ENCODE measurements at regions not wholly inside any gene's neighbourhood (a gene's known extent, or its start where the extent isn't known, plus 50 kb on each side); places are given as distances from the start of the nearest gene placed in this dataset.

DNA sequence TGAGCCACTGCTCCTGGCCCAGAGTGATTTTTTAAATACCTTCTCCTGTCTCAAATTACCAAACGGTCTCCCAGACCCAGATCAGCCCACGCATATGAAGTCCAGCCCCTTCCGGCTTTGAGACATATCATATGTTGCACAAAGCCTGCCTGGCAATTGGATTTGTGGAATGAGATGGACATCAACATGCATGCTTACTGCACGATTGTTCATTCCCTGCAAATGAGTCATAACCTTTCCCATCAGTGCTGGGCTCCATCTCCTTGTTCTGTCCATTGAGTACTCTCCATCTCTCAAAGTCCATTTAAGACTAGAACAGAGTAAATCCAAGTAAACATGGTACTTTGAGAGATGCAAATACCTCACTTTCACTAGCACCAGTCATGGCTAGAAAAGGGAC is 612.2 kb upstream of the USP24 start:
- H3K27ac ChIP-seq (ENCODE audit: low read depth, low read length, poor library complexity, severe bottlenecking): no peak overlapping the region
- no peaks in the 10 kb centered on the region for H3K9me2 ChIP-seq (ENCODE audit: insufficient read depth, low read length)
- intact Hi-C loops (cut with micrococcal nuclease; ENCODE audit: unreplicated experiment): no loop called here
- ChIA-PET POLR2A (interaction anchor here (0.8 kb wide), 1 partner anchor 8 kb away, joined by 3 read pairs; no protein-coding TSS in a partner anchor), CTCF (ENCODE audit: unreplicated experiment) (no interaction called here)
- no peak for DNase-seq (ENCODE audit: low spot score)
- H4K20me1 ChIP-seq (ENCODE audit: insufficient read depth, low read length): no peaks in the 10 kb centered on the region
- H2AFZ ChIP-seq (ENCODE audit: low read length): no peak overlapping the region
- no peak overlapping the region for H3K4me3 ChIP-seq (ENCODE audit: low read depth, low read length, poor library complexity, severe bottlenecking)
- no peaks in the 10 kb centered on the region for H3K4me1 ChIP-seq (ENCODE audit: insufficient read depth, low read length, poor library complexity, severe bottlenecking)
- H3K36me3 ChIP-seq (ENCODE audit: insufficient read depth, low read length): no peaks in the 10 kb centered on the region
- no peak overlapping the region for H3K4me2 ChIP-seq (ENCODE audit: low read length)
- TF ChIP-seq, protein P1, sequence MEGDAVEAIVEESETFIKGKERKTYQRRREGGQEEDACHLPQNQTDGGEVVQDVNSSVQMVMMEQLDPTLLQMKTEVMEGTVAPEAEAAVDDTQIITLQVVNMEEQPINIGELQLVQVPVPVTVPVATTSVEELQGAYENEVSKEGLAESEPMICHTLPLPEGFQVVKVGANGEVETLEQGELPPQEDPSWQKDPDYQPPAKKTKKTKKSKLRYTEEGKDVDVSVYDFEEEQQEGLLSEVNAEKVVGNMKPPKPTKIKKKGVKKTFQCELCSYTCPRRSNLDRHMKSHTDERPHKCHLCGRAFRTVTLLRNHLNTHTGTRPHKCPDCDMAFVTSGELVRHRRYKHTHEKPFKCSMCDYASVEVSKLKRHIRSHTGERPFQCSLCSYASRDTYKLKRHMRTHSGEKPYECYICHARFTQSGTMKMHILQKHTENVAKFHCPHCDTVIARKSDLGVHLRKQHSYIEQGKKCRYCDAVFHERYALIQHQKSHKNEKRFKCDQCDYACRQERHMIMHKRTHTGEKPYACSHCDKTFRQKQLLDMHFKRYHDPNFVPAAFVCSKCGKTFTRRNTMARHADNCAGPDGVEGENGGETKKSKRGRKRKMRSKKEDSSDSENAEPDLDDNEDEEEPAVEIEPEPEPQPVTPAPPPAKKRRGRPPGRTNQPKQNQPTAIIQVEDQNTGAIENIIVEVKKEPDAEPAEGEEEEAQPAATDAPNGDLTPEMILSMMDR (conservative IDR thresholded peaks at IDR 0.05; ENCODE audit: low read length): no peak
- TF ChIP-seq EZH2phosphoT487 (IDR thresholded peaks at IDR 0.05; ENCODE audit: borderline replicate concordance, low read depth, low read length): no peak
- no peaks in the 10 kb centered on the region for H3K9me3 ChIP-seq (ENCODE audit: low read length)
- H3K79me2 ChIP-seq (ENCODE audit: insufficient read depth, low read depth, low read length): no peaks in the 10 kb centered on the region
- BruUV-seq (replicated peaks): no TSS peak

GRCh38 chr1:55826381-55827080 is 611.4 kb upstream of the USP24 start:
- intact Hi-C loops (cut with micrococcal nuclease; ENCODE audit: unreplicated experiment): no loop called here
- Histone ChIP-seq H2AFZ (ENCODE audit: low read length) (no peak overlapping the region), H3K4me1 (ENCODE audit: insufficient read depth, low read length, poor library complexity, severe bottlenecking) (no peaks in the 10 kb centered on the region), H3K9me3 (ENCODE audit: low read length) (no peaks in the 10 kb centered on the region), H3K79me2 (ENCODE audit: insufficient read depth, low read depth, low read length) (no peaks in the 10 kb centered on the region), H3K4me3 (ENCODE audit: low read depth, low read length, poor library complexity, severe bottlenecking) (no peak overlapping the region), H3K4me2 (ENCODE audit: low read length) (no peak overlapping the region), H3K36me3 (ENCODE audit: insufficient read depth, low read length) (no peaks in the 10 kb centered on the region), H3K27ac (ENCODE audit: low read depth, low read length, poor library complexity, severe bottlenecking) (no peak overlapping the region), H4K20me1 (ENCODE audit: insufficient read depth, low read length) (no peaks in the 10 kb centered on the region), H3K9me2 (ENCODE audit: insufficient read depth, low read length) (no peaks in the 10 kb centered on the region)
- no TSS peak for BruUV-seq (replicated peaks)
- ChIA-PET POLR2A (no interaction called here), CTCF (ENCODE audit: unreplicated experiment) (no interaction called here)
- no peak for TF ChIP-seq EZH2phosphoT487 (IDR thresholded peaks at IDR 0.05; ENCODE audit: borderline replicate concordance, low read depth, low read length)
- TF ChIP-seq, protein P1 (conservative IDR thresholded peaks at IDR 0.05; ENCODE audit: low read length): no peak
- no peak for DNase-seq (ENCODE audit: low spot score)

DNA sequence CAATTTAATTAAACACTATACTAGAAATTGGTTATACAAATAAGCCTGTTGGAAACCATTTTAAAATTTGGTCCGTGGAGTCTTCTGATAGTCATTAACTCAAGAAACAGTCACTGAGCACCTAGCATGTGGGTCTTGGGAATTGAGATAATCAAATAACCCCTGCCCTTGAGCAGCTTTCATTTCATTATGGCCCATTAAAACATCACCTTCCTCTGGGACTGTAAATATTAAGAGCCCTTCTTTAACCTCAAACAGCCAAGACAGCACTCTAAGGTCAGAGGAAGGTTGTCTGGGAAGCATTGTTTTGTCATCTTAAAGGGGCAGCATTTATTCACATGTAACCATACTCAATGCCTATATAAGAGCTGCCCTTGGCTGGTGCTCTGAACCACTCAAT is 610.3 kb upstream of the USP24 start:
- Histone ChIP-seq H4K20me1 (ENCODE audit: insufficient read depth, low read length) (no peaks in the 10 kb centered on the region), H3K79me2 (ENCODE audit: insufficient read depth, low read depth, low read length) (no peaks in the 10 kb centered on the region), H2AFZ (ENCODE audit: low read length) (no peak overlapping the region), H3K4me1 (ENCODE audit: insufficient read depth, low read length, poor library complexity, severe bottlenecking) (no peaks in the 10 kb centered on the region), H3K9me3 (ENCODE audit: low read length) (no peaks in the 10 kb centered on the region), H3K4me3 (ENCODE audit: low read depth, low read length, poor library complexity, severe bottlenecking) (no peak overlapping the region), H3K9me2 (ENCODE audit: insufficient read depth, low read length) (no peaks in the 10 kb centered on the region), H3K4me2 (ENCODE audit: low read length) (no peak overlapping the region), H3K27ac (ENCODE audit: low read depth, low read length, poor library complexity, severe bottlenecking) (no peak overlapping the region), H3K36me3 (ENCODE audit: insufficient read depth, low read length) (no peaks in the 10 kb centered on the region)
- TF ChIP-seq, protein P1 (conservative IDR thresholded peaks at IDR 0.05; ENCODE audit: low read length): no peak
- TF ChIP-seq EZH2phosphoT487 (IDR thresholded peaks at IDR 0.05; ENCODE audit: borderline replicate concordance, low read depth, low read length): no peak
- ChIA-PET POLR2A (interaction anchor here (0.7 kb wide), 1 partner anchor 54 kb away, joined by 3 read pairs; no protein-coding TSS in a partner anchor), CTCF (ENCODE audit: unreplicated experiment) (no interaction called here)
- DNase-seq (ENCODE audit: low spot score): no peak
- intact Hi-C loops (cut with micrococcal nuclease; ENCODE audit: unreplicated experiment): no loop called here
- no TSS peak for BruUV-seq (replicated peaks)
